GOT3 (cell line): ENCODE measurements at regions not wholly inside any gene's neighbourhood (a gene's known extent, or its start where the extent isn't known, plus 50 kb on each side); places are given as distances from the start of the nearest gene placed in this dataset.
"Not testable (repeated sequence)": the region's sequence is repeated elsewhere in the genome, so short reads cannot be mapped to it uniquely, and the experiment has no call there.

ENCODE experiments used
- DNase-seq: peaks from one replicate; lab custom pipeline; 2025; ENCODE audit warnings: mixed read lengths; lab: John Stamatoyannopoulos, UW

GRCh38 chr20:53818457-53819177, 225.0 kb upstream of the ZNF217 start:
- no peak for DNase-seq

GRCh38 chr20:53817513-53817912, 223.9 kb upstream of the ZNF217 start:
- not testable (repeated sequence) for DNase-seq

GRCh38 chr20:53816872-53817398, 223.3 kb upstream of the ZNF217 start:
- DNase-seq = no peak

- DNase-seq = no peak
Observed at GRCh38 chr20:53815509-53815908, 221.9 kb upstream of the ZNF217 start.

- DNase-seq = no peak
Observed at GRCh38 chr20:53814060-53814459, 220.4 kb upstream of the ZNF217 start.

- DNase-seq = no peak
Observed at GRCh38 chr20:53813636-53814035, 220.0 kb upstream of the ZNF217 start.

- DNase-seq = no peak
Observed at GRCh38 chr20:53811577-53811976, 217.9 kb upstream of the ZNF217 start.

- DNase-seq = no peak
Observed at GRCh38 chr20:53810661-53811355, 217.2 kb upstream of the ZNF217 start.

- DNase-seq = no peak
Observed at GRCh38 chr20:53809728-53810365, 216.2 kb upstream of the ZNF217 start.

GRCh38 chr20:53809217-53809616, 215.6 kb upstream of the ZNF217 start:
- no peak for DNase-seq

- DNase-seq = no peak
Observed at GRCh38 chr20:53808733-53809132, 215.1 kb upstream of the ZNF217 start.

GRCh38 chr20:53808302-53808701, 214.7 kb upstream of the ZNF217 start:
- DNase-seq = not testable (repeated sequence)

- no peak for DNase-seq
Observed at GRCh38 chr20:53806683-53807401, 213.2 kb upstream of the ZNF217 start.

GRCh38 chr20:53805895-53806384, 212.3 kb upstream of the ZNF217 start:
- no peak for DNase-seq

- no peak for DNase-seq
Observed at GRCh38 chr20:53804920-53805894, 211.6 kb upstream of the ZNF217 start.

- not testable (repeated sequence) for DNase-seq
Observed at GRCh38 chr20:53804308-53804707, 210.7 kb upstream of the ZNF217 start.

- no peak for DNase-seq
Observed at GRCh38 chr20:53803492-53804155, 210.0 kb upstream of the ZNF217 start.

- DNase-seq = no peak
Observed at GRCh38 chr20:53801609-53802370, 208.2 kb upstream of the ZNF217 start.

GRCh38 chr20:53800883-53801604, 207.4 kb upstream of the ZNF217 start:
- no peak for DNase-seq
